GM18861 (cell line): ENCODE measurements at regions not wholly inside any gene's neighbourhood (a gene's known extent, or its start where the extent isn't known, plus 50 kb on each side); places are given as distances from the start of the nearest gene placed in this dataset.
"Not testable (repeated sequence)": the region's sequence is repeated elsewhere in the genome, so short reads cannot be mapped to it uniquely, and the experiment has no call there.

Source experiments
- ATAC-seq: cut with Tn5 transposase; IDR thresholded peaks from one replicate; pipeline ENCODE4 v1.9.1; 2021; ENCODE audit not compliant: unreplicated experiment

GRCh38 chr15:83335542-83335941 is 51.1 kb upstream of the BNC1 start:
- ATAC-seq = not testable (repeated sequence)

GRCh38 chr15:83339396-83339795 is 54.9 kb upstream of the BNC1 start:
- ATAC-seq = no peak

- ATAC-seq = no peak
Observed at GRCh38 chr15:83340087-83340486, 55.6 kb upstream of the BNC1 start.

- ATAC-seq = no peak
Observed at GRCh38 chr15:83346342-83346741, 61.9 kb upstream of the BNC1 start.

GRCh38 chr15:83352119-83352518 is 67.7 kb upstream of the BNC1 start:
- ATAC-seq = no peak

GRCh38 chr15:83356501-83357399 is 72.3 kb upstream of the BNC1 start:
- ATAC-seq = no peak

GRCh38 chr15:83358972-83359564 is 74.6 kb upstream of the BNC1 start:
- no peak for ATAC-seq

GRCh38 chr15:83362706-83363105 is 78.2 kb upstream of the BNC1 start:
- no peak for ATAC-seq

GRCh38 chr15:83364501-83364900 is 80.0 kb upstream of the BNC1 start:
- no peak for ATAC-seq

GRCh38 chr15:83365370-83365938 is 81.0 kb upstream of the BNC1 start:
- ATAC-seq = no peak

- no peak for ATAC-seq
Observed at GRCh38 chr15:83372434-83372891, 74.7 kb upstream of the SH3GL3 start.

GRCh38 chr15:83378921-83379578 is 68.1 kb upstream of the SH3GL3 start:
- ATAC-seq = no peak

GRCh38 chr15:83379579-83379959 is 67.6 kb upstream of the SH3GL3 start:
- no peak for ATAC-seq

GRCh38 chr15:83380059-83380458 is 67.1 kb upstream of the SH3GL3 start:
- ATAC-seq = no peak

GRCh38 chr15:83380682-83381081 is 66.5 kb upstream of the SH3GL3 start:
- ATAC-seq = peak; percentile 93

GRCh38 chr15:83383608-83384139 is 63.5 kb upstream of the SH3GL3 start:
- ATAC-seq = not testable (repeated sequence)

GRCh38 chr15:83396101-83396500 is 51.0 kb upstream of the SH3GL3 start:
- ATAC-seq = no peak
